Stomach (tissue), 4 donors: ENCODE measurements at regions not wholly inside any gene's neighbourhood (a gene's known extent, or its start where the extent isn't known, plus 50 kb on each side); places are given as distances from the start of the nearest gene placed in this dataset.

ENCODE experiments used
- CTCF ChIP-seq, 7 experiments: fragments of 450-650 bp in 4 of 7; fragments of 200-600 bp in 3 of 7; sonication (generic) in 3 of 7; IDR thresholded peaks; one replicate each; pipeline ENCODE4 v1.5.1; 2016 to 2019; ENCODE audit warnings: antibody characterized with exemption in 7 of 7, control low read depth in 2 of 7, mild to moderate bottlenecking in 1 of 7
- EP300 ChIP-seq: sonication (generic); formaldehyde crosslinking; IDR thresholded peaks from one replicate; pipeline ENCODE4 v1.6.1; 2017; ENCODE audit warnings: antibody characterized with exemption
- POLR2A ChIP-seq, 4 donors: fragments of 450-650 bp; IDR thresholded peaks; one replicate each; pipeline ENCODE4 v1.6.1; 2016; ENCODE audit warnings: antibody characterized with exemption in 4 of 4, control low read depth in 2 of 4, mild to moderate bottlenecking in 1 of 4, moderate library complexity in 1 of 4
- POLR2AphosphoS5 ChIP-seq, 3 donors: sonication (generic); formaldehyde crosslinking; IDR thresholded peaks; one replicate each; pipeline ENCODE4 v1.6.1; 2016; ENCODE audit warnings: antibody characterized with exemption in 3 of 3

GRCh38 chr20:37630993-37631392 lies 62.8 kb upstream of the CTNNBL1 start:
- TF ChIP-seq CTCF (IDR thresholded peaks at IDR 0.05): no peak
- TF ChIP-seq POLR2A (IDR thresholded peaks at IDR 0.05): no peak
- TF ChIP-seq POLR2AphosphoS5 (IDR thresholded peaks at IDR 0.05): no peak
- no peak for TF ChIP-seq EP300
